ENCODE measurements at regions not wholly inside any gene's neighbourhood (a gene's known extent, or its start where the extent isn't known, plus 50 kb on each side); places are given as distances from the start of the nearest gene placed in this dataset.
A peak's percentile ranks its signal among the peaks of the same experiment; 100 is the strongest.

DNA sequence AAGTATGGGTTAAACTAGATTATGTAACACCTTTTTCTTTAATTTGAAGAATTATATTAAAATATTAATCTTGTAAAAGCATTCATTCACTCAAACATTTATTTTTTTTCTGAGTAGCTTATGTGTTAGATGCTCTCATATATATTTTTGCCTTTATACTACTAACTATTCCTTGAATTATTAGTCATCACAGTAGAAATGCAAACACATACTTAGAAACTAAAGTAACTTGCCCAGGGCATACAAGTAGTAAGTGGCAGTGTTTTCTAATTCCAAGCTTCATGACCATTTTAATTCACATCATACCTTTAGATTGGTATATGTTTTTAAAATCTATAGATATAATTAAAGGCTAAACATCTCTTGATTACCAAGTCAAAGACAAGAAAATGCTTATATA lies 1271.0 kb downstream of the BRINP3 start:
- no peak overlapping the region for H2BK5ac ChIP-seq (ENCODE audit: low read length)
- no peak overlapping the region for H2BK120ac ChIP-seq (ENCODE audit: low read depth, low read length)
- no peak overlapping the region for H3K23ac ChIP-seq (ENCODE audit: low read length)
- H3K4me1 ChIP-seq (ENCODE audit: control insufficient read depth, low read depth, low read length), result no peaks in the 10 kb centered on the region
- no peak overlapping the region for H4K5ac ChIP-seq (ENCODE audit: low read length)
- H3K18ac ChIP-seq (ENCODE audit: low read length), result no peak overlapping the region
- no peak overlapping the region for H2BK15ac ChIP-seq (replicated peaks; ENCODE audit: low read depth)
- H3K27me3 ChIP-seq (ENCODE audit: insufficient read depth, low read length, poor library complexity), result no peaks in the 10 kb centered on the region
- H3K79me2 ChIP-seq (ENCODE audit: control insufficient read depth, insufficient read depth, low read length), result no peaks in the 10 kb centered on the region
- no peak overlapping the region for H3K27ac ChIP-seq (ENCODE audit: low read depth, low read length)
- H3K9ac ChIP-seq (ENCODE audit: low read length), result no peak overlapping the region
- H4K8ac ChIP-seq (ENCODE audit: low read depth, low read length), result no peak overlapping the region
- no peak overlapping the region for H3K4me3 ChIP-seq (ENCODE audit: low read length)
- H3K4ac ChIP-seq (ENCODE audit: low read depth, low read length), result no peak overlapping the region
- H3K36me3 ChIP-seq (ENCODE audit: control insufficient read depth, insufficient read depth, low read length), result no peaks in the 10 kb centered on the region
- H3K56ac ChIP-seq (ENCODE audit: low read length), result no peak overlapping the region
- no peak overlapping the region for H2AK5ac ChIP-seq (ENCODE audit: low read length)
- H3K79me1 ChIP-seq (ENCODE audit: low read length), result no peaks in the 10 kb centered on the region
- no peak overlapping the region for H3K4me2 ChIP-seq (ENCODE audit: low read length)
- no peak for DNase-seq

DNA sequence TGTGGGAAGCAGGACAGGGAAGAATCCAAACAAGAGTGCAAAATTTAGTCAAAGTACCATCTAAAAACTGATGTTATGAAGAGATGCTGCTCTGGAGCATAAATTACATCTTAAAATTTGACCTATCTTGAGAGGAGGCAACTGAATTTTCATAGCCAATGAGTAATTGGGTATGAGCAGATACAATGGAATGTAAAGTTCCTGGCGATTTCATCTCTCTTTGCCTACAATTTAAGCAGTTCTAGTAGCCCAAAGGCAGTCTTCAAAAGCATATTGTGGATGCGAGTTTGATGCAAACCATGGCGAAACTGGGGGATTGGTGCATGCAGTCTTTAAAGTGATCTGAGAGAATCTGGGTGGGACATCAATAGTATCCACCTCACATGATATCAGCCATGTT lies 1265.9 kb downstream of the BRINP3 start:
- no peak overlapping the region for H3K4me3 ChIP-seq (ENCODE audit: low read length)
- WGBS (ENCODE audit: extremely low coverage, insufficient coverage, low lambda C conversion rate), result no CpG with 5 or more reads among the region's 3 CpGs
- no peaks in the 10 kb centered on the region for H3K79me2 ChIP-seq (ENCODE audit: control insufficient read depth, insufficient read depth, low read length)
- no peak overlapping the region for H3K27ac ChIP-seq (ENCODE audit: low read depth, low read length)
- H4K5ac ChIP-seq (ENCODE audit: low read length), result no peak overlapping the region
- no peak overlapping the region for H3K9ac ChIP-seq (ENCODE audit: low read length)
- no peak overlapping the region for H4K8ac ChIP-seq (ENCODE audit: low read depth, low read length)
- H3K56ac ChIP-seq (ENCODE audit: low read length), result no peak overlapping the region
- DNase-seq, result peak; percentile 64
- H3K36me3 ChIP-seq (ENCODE audit: control insufficient read depth, insufficient read depth, low read length), result no peaks in the 10 kb centered on the region
- no peaks in the 10 kb centered on the region for H3K4me1 ChIP-seq (ENCODE audit: control insufficient read depth, low read depth, low read length)
- no peak overlapping the region for H2BK15ac ChIP-seq (replicated peaks; ENCODE audit: low read depth)
- no peak overlapping the region for H3K4me2 ChIP-seq (ENCODE audit: low read length)
- H3K4ac ChIP-seq (ENCODE audit: low read depth, low read length), result no peak overlapping the region
- H3K23ac ChIP-seq (ENCODE audit: low read length), result no peak overlapping the region
- H3K79me1 ChIP-seq (ENCODE audit: low read length), result no peaks in the 10 kb centered on the region
- H3K18ac ChIP-seq (ENCODE audit: low read length), result no peak overlapping the region
- H2BK120ac ChIP-seq (ENCODE audit: low read depth, low read length), result no peak overlapping the region
- H2AK5ac ChIP-seq (ENCODE audit: low read length), result no peak overlapping the region
- no peak overlapping the region for H2BK5ac ChIP-seq (ENCODE audit: low read length)
- no peaks in the 10 kb centered on the region for H3K27me3 ChIP-seq (ENCODE audit: insufficient read depth, low read length, poor library complexity)

DNA sequence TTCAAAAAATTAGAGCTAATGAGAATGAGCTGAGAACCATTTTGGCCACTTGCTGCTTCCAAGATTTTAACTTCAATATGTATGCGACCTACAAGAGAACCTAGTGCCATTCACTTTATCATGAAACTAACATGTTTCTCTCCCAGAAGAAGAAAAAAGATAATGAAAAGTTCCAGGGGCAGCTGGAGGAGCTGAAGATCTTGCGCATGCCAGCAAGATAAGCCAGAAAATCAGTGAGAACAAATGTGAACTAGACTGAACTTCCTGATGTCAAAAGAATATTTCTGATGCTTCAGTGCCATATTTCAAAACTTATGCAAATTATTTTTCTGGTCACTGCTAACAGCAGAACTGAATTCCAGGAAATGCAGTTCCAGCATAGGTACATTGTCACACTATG lies 1265.1 kb downstream of the BRINP3 start:
- no peak overlapping the region for H2BK15ac ChIP-seq (replicated peaks; ENCODE audit: low read depth)
- no peak for DNase-seq
- no peak overlapping the region for H3K56ac ChIP-seq (ENCODE audit: low read length)
- H3K4me3 ChIP-seq (ENCODE audit: low read length), result no peak overlapping the region
- no peak overlapping the region for H3K18ac ChIP-seq (ENCODE audit: low read length)
- no peaks in the 10 kb centered on the region for H3K79me1 ChIP-seq (ENCODE audit: low read length)
- no peak overlapping the region for H2AK5ac ChIP-seq (ENCODE audit: low read length)
- WGBS (ENCODE audit: extremely low coverage, insufficient coverage, low lambda C conversion rate), result no CpG with 5 or more reads among the region's 2 CpGs
- H3K27me3 ChIP-seq (ENCODE audit: insufficient read depth, low read length, poor library complexity), result no peaks in the 10 kb centered on the region
- no peak overlapping the region for H2BK5ac ChIP-seq (ENCODE audit: low read length)
- H4K5ac ChIP-seq (ENCODE audit: low read length), result no peak overlapping the region
- H3K4me1 ChIP-seq (ENCODE audit: control insufficient read depth, low read depth, low read length), result no peaks in the 10 kb centered on the region
- no peak overlapping the region for H4K8ac ChIP-seq (ENCODE audit: low read depth, low read length)
- H3K79me2 ChIP-seq (ENCODE audit: control insufficient read depth, insufficient read depth, low read length), result no peaks in the 10 kb centered on the region
- H3K27ac ChIP-seq (ENCODE audit: low read depth, low read length), result no peak overlapping the region
- no peak overlapping the region for H3K4ac ChIP-seq (ENCODE audit: low read depth, low read length)
- no peak overlapping the region for H3K23ac ChIP-seq (ENCODE audit: low read length)
- H3K9ac ChIP-seq (ENCODE audit: low read length), result no peak overlapping the region
- no peaks in the 10 kb centered on the region for H3K36me3 ChIP-seq (ENCODE audit: control insufficient read depth, insufficient read depth, low read length)
- H3K4me2 ChIP-seq (ENCODE audit: low read length), result no peak overlapping the region
- H2BK120ac ChIP-seq (ENCODE audit: low read depth, low read length), result no peak overlapping the region

- Histone ChIP-seq H3K4me2 (ENCODE audit: low read length) (no peak overlapping the region), H3K79me2 (ENCODE audit: control insufficient read depth, insufficient read depth, low read length) (no peaks in the 10 kb centered on the region), H3K18ac (ENCODE audit: low read length) (no peak overlapping the region), H3K56ac (ENCODE audit: low read length) (no peak overlapping the region), H3K36me3 (ENCODE audit: control insufficient read depth, insufficient read depth, low read length) (no peaks in the 10 kb centered on the region), H4K5ac (ENCODE audit: low read length) (no peak overlapping the region), H3K79me1 (ENCODE audit: low read length) (no peaks in the 10 kb centered on the region), H3K27me3 (ENCODE audit: insufficient read depth, low read length, poor library complexity) (no peaks in the 10 kb centered on the region), H2AK5ac (ENCODE audit: low read length) (no peak overlapping the region), H2BK120ac (ENCODE audit: low read depth, low read length) (no peak overlapping the region), H3K4me1 (ENCODE audit: control insufficient read depth, low read depth, low read length) (no peaks in the 10 kb centered on the region), H2BK15ac (replicated peaks; ENCODE audit: low read depth) (no peak overlapping the region), H3K4me3 (ENCODE audit: low read length) (no peak overlapping the region), H2BK5ac (ENCODE audit: low read length) (no peak overlapping the region), H3K27ac (ENCODE audit: low read depth, low read length) (no peak overlapping the region), H4K8ac (ENCODE audit: low read depth, low read length) (no peak overlapping the region), H3K23ac (ENCODE audit: low read length) (no peak overlapping the region), H3K9ac (ENCODE audit: low read length) (no peak overlapping the region), H3K4ac (ENCODE audit: low read depth, low read length) (no peak overlapping the region)
- WGBS (ENCODE audit: extremely low coverage, insufficient coverage, low lambda C conversion rate), result no CpG with 5 or more reads among the region's 1 CpG
- DNase-seq, result no peak
These were observed 1260.8 kb downstream of the BRINP3 start for GRCh38 chr1:189216886-189217285.

GRCh38 chr1:189217646-189218045 lies 1260.0 kb downstream of the BRINP3 start:
- DNase-seq, result no peak
- Histone ChIP-seq H3K4me1 (ENCODE audit: control insufficient read depth, low read depth, low read length) (no peaks in the 10 kb centered on the region), H2AK5ac (ENCODE audit: low read length) (no peak overlapping the region), H3K27me3 (ENCODE audit: insufficient read depth, low read length, poor library complexity) (no peaks in the 10 kb centered on the region), H3K4me2 (ENCODE audit: low read length) (no peak overlapping the region), H3K36me3 (ENCODE audit: control insufficient read depth, insufficient read depth, low read length) (no peaks in the 10 kb centered on the region), H3K23ac (ENCODE audit: low read length) (no peak overlapping the region), H3K27ac (ENCODE audit: low read depth, low read length) (no peak overlapping the region), H3K56ac (ENCODE audit: low read length) (no peak overlapping the region), H2BK15ac (replicated peaks; ENCODE audit: low read depth) (no peak overlapping the region), H4K8ac (ENCODE audit: low read depth, low read length) (no peak overlapping the region), H3K4me3 (ENCODE audit: low read length) (no peak overlapping the region), H3K4ac (ENCODE audit: low read depth, low read length) (no peak overlapping the region), H3K79me1 (ENCODE audit: low read length) (no peaks in the 10 kb centered on the region), H3K9ac (ENCODE audit: low read length) (no peak overlapping the region), H3K79me2 (ENCODE audit: control insufficient read depth, insufficient read depth, low read length) (no peaks in the 10 kb centered on the region), H2BK5ac (ENCODE audit: low read length) (no peak overlapping the region), H4K5ac (ENCODE audit: low read length) (no peak overlapping the region), H2BK120ac (ENCODE audit: low read depth, low read length) (no peak overlapping the region), H3K18ac (ENCODE audit: low read length) (no peak overlapping the region)

GRCh38 chr1:189220750-189221149 lies 1256.9 kb downstream of the BRINP3 start:
- no peak overlapping the region for H3K4me2 ChIP-seq (ENCODE audit: low read length)
- H2BK15ac ChIP-seq (replicated peaks; ENCODE audit: low read depth), result no peak overlapping the region
- no peak overlapping the region for H2BK120ac ChIP-seq (ENCODE audit: low read depth, low read length)
- no peaks in the 10 kb centered on the region for H3K36me3 ChIP-seq (ENCODE audit: control insufficient read depth, insufficient read depth, low read length)
- no peak overlapping the region for H3K23ac ChIP-seq (ENCODE audit: low read length)
- H2AK5ac ChIP-seq (ENCODE audit: low read length), result no peak overlapping the region
- H3K27me3 ChIP-seq (ENCODE audit: insufficient read depth, low read length, poor library complexity), result no peaks in the 10 kb centered on the region
- no peaks in the 10 kb centered on the region for H3K79me2 ChIP-seq (ENCODE audit: control insufficient read depth, insufficient read depth, low read length)
- H3K79me1 ChIP-seq (ENCODE audit: low read length), result no peaks in the 10 kb centered on the region
- DNase-seq, result no peak
- H2BK5ac ChIP-seq (ENCODE audit: low read length), result no peak overlapping the region
- no peak overlapping the region for H4K8ac ChIP-seq (ENCODE audit: low read depth, low read length)
- no peak overlapping the region for H3K27ac ChIP-seq (ENCODE audit: low read depth, low read length)
- no peak overlapping the region for H3K4me3 ChIP-seq (ENCODE audit: low read length)
- no peak overlapping the region for H3K4ac ChIP-seq (ENCODE audit: low read depth, low read length)
- no peak overlapping the region for H3K18ac ChIP-seq (ENCODE audit: low read length)
- H3K9ac ChIP-seq (ENCODE audit: low read length), result no peak overlapping the region
- WGBS (ENCODE audit: extremely low coverage, insufficient coverage, low lambda C conversion rate), result no CpG with 5 or more reads among the region's 1 CpG
- H3K4me1 ChIP-seq (ENCODE audit: control insufficient read depth, low read depth, low read length), result no peaks in the 10 kb centered on the region
- H4K5ac ChIP-seq (ENCODE audit: low read length), result no peak overlapping the region
- H3K56ac ChIP-seq (ENCODE audit: low read length), result no peak overlapping the region
